ENCODE measurements at regions not wholly inside any gene's neighbourhood (a gene's known extent, or its start where the extent isn't known, plus 50 kb on each side); places are given as distances from the start of the nearest gene placed in this dataset.

DNA sequence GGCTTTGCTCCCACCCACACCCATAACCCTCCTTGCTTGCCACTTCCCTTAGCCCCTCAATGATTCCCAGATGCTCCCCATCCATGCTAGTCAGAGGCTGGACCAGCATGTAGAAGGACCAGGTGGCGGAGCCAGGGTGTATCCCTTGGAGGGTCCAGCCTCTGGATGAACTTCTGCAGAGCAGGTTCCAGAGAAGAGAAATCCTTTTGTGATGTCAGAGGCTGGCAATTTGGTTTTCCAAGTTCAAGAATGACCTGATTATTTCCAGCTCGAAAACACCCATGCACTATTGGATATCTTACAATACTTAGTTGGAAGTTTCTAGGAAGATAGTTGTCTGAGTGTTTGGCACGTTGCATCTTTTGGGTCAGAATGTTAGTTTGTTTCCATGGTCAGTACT is 168.3 kb upstream of the RPS6KA3 start:
- Histone ChIP-seq H3K36me3 (no peaks in the 10 kb centered on the region), H3K4me3 (no peak overlapping the region), H3K9me3 (no peaks in the 10 kb centered on the region), H3K9ac (ENCODE audit: low read depth in 2 of 2, low read length in 2 of 2) (no peak overlapping the region), H3K27me3 (no peaks in the 10 kb centered on the region), H3K27ac (no peak overlapping the region), H3K4me1 (no peaks in the 10 kb centered on the region)
- intact Hi-C loops (cut with DNase I) = no loop called here
- TF ChIP-seq, protein P1, sequence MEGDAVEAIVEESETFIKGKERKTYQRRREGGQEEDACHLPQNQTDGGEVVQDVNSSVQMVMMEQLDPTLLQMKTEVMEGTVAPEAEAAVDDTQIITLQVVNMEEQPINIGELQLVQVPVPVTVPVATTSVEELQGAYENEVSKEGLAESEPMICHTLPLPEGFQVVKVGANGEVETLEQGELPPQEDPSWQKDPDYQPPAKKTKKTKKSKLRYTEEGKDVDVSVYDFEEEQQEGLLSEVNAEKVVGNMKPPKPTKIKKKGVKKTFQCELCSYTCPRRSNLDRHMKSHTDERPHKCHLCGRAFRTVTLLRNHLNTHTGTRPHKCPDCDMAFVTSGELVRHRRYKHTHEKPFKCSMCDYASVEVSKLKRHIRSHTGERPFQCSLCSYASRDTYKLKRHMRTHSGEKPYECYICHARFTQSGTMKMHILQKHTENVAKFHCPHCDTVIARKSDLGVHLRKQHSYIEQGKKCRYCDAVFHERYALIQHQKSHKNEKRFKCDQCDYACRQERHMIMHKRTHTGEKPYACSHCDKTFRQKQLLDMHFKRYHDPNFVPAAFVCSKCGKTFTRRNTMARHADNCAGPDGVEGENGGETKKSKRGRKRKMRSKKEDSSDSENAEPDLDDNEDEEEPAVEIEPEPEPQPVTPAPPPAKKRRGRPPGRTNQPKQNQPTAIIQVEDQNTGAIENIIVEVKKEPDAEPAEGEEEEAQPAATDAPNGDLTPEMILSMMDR (IDR thresholded peaks at IDR 0.05) = no peak
- DNase-seq = no peak

- no peak overlapping the region for H3K9ac ChIP-seq (ENCODE audit: low read depth in 2 of 2, low read length in 2 of 2)
- TF ChIP-seq, protein P1 (IDR thresholded peaks at IDR 0.05) = no peak
- intact Hi-C loops (cut with DNase I) = no loop called here
- no peaks in the 10 kb centered on the region for H3K9me3 ChIP-seq
- H3K4me3 ChIP-seq = no peak overlapping the region
- DNase-seq = no peak
- H3K27me3 ChIP-seq = no peaks in the 10 kb centered on the region
- no peak overlapping the region for H3K27ac ChIP-seq
- H3K4me1 ChIP-seq = no peaks in the 10 kb centered on the region
- H3K36me3 ChIP-seq = no peaks in the 10 kb centered on the region
These were observed 166.7 kb upstream of the RPS6KA3 start for GRCh38 chrX:20433388-20433775.

- intact Hi-C loops (cut with DNase I) = no loop called here
- TF ChIP-seq, protein P1 (IDR thresholded peaks at IDR 0.05) = no peak
- DNase-seq = no peak
- no peak overlapping the region for H3K9ac ChIP-seq (ENCODE audit: low read depth in 2 of 2, low read length in 2 of 2)
- no peak overlapping the region for H3K4me3 ChIP-seq
- no peaks in the 10 kb centered on the region for H3K36me3 ChIP-seq
- no peaks in the 10 kb centered on the region for H3K9me3 ChIP-seq
- no peak overlapping the region for H3K27ac ChIP-seq
- H3K27me3 ChIP-seq = no peaks in the 10 kb centered on the region
- H3K4me1 ChIP-seq = no peaks in the 10 kb centered on the region
These were observed 166.2 kb upstream of the RPS6KA3 start for GRCh38 chrX:20432746-20433387.

- Histone ChIP-seq H3K4me3 (no peak overlapping the region), H3K9ac (ENCODE audit: low read depth in 2 of 2, low read length in 2 of 2) (no peak overlapping the region), H3K36me3 (no peaks in the 10 kb centered on the region), H3K4me1 (no peaks in the 10 kb centered on the region), H3K27me3 (no peaks in the 10 kb centered on the region), H3K9me3 (no peaks in the 10 kb centered on the region), H3K27ac (no peak overlapping the region)
- DNase-seq = no peak
- intact Hi-C loops (cut with DNase I) = no loop called here
- TF ChIP-seq, protein P1 (IDR thresholded peaks at IDR 0.05) = no peak
These were observed 165.3 kb upstream of the RPS6KA3 start for GRCh38 chrX:20432048-20432447.

- H3K27me3 ChIP-seq = no peaks in the 10 kb centered on the region
- intact Hi-C loops (cut with DNase I) = no loop called here
- no peaks in the 10 kb centered on the region for H3K4me1 ChIP-seq
- H3K27ac ChIP-seq = no peak overlapping the region
- H3K4me3 ChIP-seq = no peak overlapping the region
- H3K36me3 ChIP-seq = no peaks in the 10 kb centered on the region
- TF ChIP-seq, protein P1 (IDR thresholded peaks at IDR 0.05) = no peak
- DNase-seq = no peak
- H3K9ac ChIP-seq (ENCODE audit: low read depth in 2 of 2, low read length in 2 of 2) = no peak overlapping the region
- H3K9me3 ChIP-seq = no peaks in the 10 kb centered on the region
These were observed 164.8 kb upstream of the RPS6KA3 start for GRCh38 chrX:20431486-20431885.

Measured in colonic mucosa (tissue), 4 donors.